ENCODE measurements at regions not wholly inside any gene's neighbourhood (a gene's known extent, or its start where the extent isn't known, plus 50 kb on each side); places are given as distances from the start of the nearest gene placed in this dataset.
"Not testable (repeated sequence)": the region's sequence is repeated elsewhere in the genome, so short reads cannot be mapped to it uniquely, and the experiment has no call there.

GRCh38 chr2:238774980-238775509, 72.8 kb upstream of the TWIST2 start:
- no peak overlapping the region for H3K4me3 ChIP-seq (ENCODE audit: low read depth, low read length)

GRCh38 chr2:238775591-238775990, 72.3 kb upstream of the TWIST2 start:
- TF ChIP-seq CTCF (IDR thresholded peaks at IDR 0.05; ENCODE audit: borderline replicate concordance, insufficient read depth, low read depth, low read length) = no peak
- no peak overlapping the region for H3K4me3 ChIP-seq (ENCODE audit: low read depth, low read length)

More at GRCh38 chr2:238774980-238775509, 72.8 kb upstream of the TWIST2 start:
- no peak for TF ChIP-seq CTCF (IDR thresholded peaks at IDR 0.05; ENCODE audit: borderline replicate concordance, insufficient read depth, low read depth, low read length)

GRCh38 chr2:238776003-238776760, 71.7 kb upstream of the TWIST2 start:
- H3K4me3 ChIP-seq (ENCODE audit: low read depth, low read length) = no peak overlapping the region
- TF ChIP-seq CTCF (IDR thresholded peaks at IDR 0.05; ENCODE audit: borderline replicate concordance, insufficient read depth, low read depth, low read length) = no peak

- H3K4me3 ChIP-seq (ENCODE audit: low read depth, low read length) = not testable (repeated sequence)
Measured at GRCh38 chr2:238776761-238777046, 71.2 kb upstream of the TWIST2 start.

GRCh38 chr2:238777369-238778067, 70.4 kb upstream of the TWIST2 start:
- no peak overlapping the region for H3K4me3 ChIP-seq (ENCODE audit: low read depth, low read length)

GRCh38 chr2:238784671-238785527, 63.0 kb upstream of the TWIST2 start:
- H3K4me3 ChIP-seq (ENCODE audit: low read depth, low read length) = no peak overlapping the region
- TF ChIP-seq CTCF (IDR thresholded peaks at IDR 0.05; ENCODE audit: borderline replicate concordance, insufficient read depth, low read depth, low read length) = peak; percentile 86

More at GRCh38 chr2:238777369-238778067, 70.4 kb upstream of the TWIST2 start:
- TF ChIP-seq CTCF (IDR thresholded peaks at IDR 0.05; ENCODE audit: borderline replicate concordance, insufficient read depth, low read depth, low read length) = no peak

GRCh38 chr2:238785528-238785860, 62.4 kb upstream of the TWIST2 start:
- H3K4me3 ChIP-seq (ENCODE audit: low read depth, low read length) = no peak overlapping the region
- TF ChIP-seq CTCF (IDR thresholded peaks at IDR 0.05; ENCODE audit: borderline replicate concordance, insufficient read depth, low read depth, low read length) = no peak

Measured in GM12875 (cell line).